ENCODE measurements at regions not wholly inside any gene's neighbourhood (a gene's known extent, or its start where the extent isn't known, plus 50 kb on each side); places are given as distances from the start of the nearest gene placed in this dataset.

DNA sequence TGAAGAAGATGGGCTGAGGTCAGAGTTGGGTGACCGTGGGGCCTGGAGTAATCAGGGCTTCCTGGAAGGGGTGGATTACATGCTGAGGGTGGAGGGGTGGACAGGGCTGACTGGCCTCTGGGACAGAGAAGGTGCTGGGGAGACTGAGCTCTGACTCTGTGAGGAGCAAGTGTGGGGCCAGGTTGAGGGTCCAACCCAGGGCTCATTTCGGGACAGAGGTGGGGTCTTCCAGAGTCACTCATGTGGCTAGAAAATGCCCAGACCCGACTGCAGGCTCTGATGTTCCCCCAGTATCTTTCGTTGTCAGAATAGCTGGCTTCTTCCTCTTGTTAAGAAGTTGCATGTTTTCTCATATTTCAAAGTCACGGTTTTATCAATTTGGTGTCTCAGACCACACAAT, 311.8 kb downstream of the PTPRU start:
- TF ChIP-seq MXI1 (conservative IDR thresholded peaks at IDR 0.05; ENCODE audit: poor library complexity, severe bottlenecking) (no peak), EP300 (conservative IDR thresholded peaks at IDR 0.05; ENCODE audit: poor library complexity, severe bottlenecking) (no peak), CTCF (IDR thresholded peaks at IDR 0.05; ENCODE audit: poor library complexity, severe bottlenecking) (no peak), POLR2AphosphoS5 (IDR thresholded peaks at IDR 0.05) (no peak), EZH2 (IDR thresholded peaks at IDR 0.05; ENCODE audit: borderline replicate concordance, insufficient read depth, low read length, poor library complexity, severe bottlenecking) (no peak), SMC3 (conservative IDR thresholded peaks at IDR 0.05; ENCODE audit: poor library complexity) (no peak), RAD21 (conservative IDR thresholded peaks at IDR 0.05) (no peak), TAF1 (IDR thresholded peaks at IDR 0.05; ENCODE audit: low read depth) (no peak)
- TF ChIP-seq, protein P1, sequence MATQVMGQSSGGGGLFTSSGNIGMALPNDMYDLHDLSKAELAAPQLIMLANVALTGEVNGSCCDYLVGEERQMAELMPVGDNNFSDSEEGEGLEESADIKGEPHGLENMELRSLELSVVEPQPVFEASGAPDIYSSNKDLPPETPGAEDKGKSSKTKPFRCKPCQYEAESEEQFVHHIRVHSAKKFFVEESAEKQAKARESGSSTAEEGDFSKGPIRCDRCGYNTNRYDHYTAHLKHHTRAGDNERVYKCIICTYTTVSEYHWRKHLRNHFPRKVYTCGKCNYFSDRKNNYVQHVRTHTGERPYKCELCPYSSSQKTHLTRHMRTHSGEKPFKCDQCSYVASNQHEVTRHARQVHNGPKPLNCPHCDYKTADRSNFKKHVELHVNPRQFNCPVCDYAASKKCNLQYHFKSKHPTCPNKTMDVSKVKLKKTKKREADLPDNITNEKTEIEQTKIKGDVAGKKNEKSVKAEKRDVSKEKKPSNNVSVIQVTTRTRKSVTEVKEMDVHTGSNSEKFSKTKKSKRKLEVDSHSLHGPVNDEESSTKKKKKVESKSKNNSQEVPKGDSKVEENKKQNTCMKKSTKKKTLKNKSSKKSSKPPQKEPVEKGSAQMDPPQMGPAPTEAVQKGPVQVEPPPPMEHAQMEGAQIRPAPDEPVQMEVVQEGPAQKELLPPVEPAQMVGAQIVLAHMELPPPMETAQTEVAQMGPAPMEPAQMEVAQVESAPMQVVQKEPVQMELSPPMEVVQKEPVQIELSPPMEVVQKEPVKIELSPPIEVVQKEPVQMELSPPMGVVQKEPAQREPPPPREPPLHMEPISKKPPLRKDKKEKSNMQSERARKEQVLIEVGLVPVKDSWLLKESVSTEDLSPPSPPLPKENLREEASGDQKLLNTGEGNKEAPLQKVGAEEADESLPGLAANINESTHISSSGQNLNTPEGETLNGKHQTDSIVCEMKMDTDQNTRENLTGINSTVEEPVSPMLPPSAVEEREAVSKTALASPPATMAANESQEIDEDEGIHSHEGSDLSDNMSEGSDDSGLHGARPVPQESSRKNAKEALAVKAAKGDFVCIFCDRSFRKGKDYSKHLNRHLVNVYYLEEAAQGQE (IDR thresholded peaks at IDR 0.05; ENCODE audit: borderline replicate concordance), result no peak
- no peaks in the 10 kb centered on the region for H3K36me3 ChIP-seq (ENCODE audit: insufficient read depth, low read length)
- no peaks in the 10 kb centered on the region for H3K9me2 ChIP-seq (ENCODE audit: insufficient read depth, low read length)

GRCh38 chr1:29547300-29547699, 311.0 kb downstream of the PTPRU start:
- H3F3A ChIP-seq (ENCODE audit: insufficient read depth, low read length, poor library complexity, severe bottlenecking), result no peaks in the 10 kb centered on the region
- no peaks in the 10 kb centered on the region for H3K27me3 ChIP-seq (ENCODE audit: insufficient read depth, low read depth, low read length)
- no peaks in the 10 kb centered on the region for H3K9me2 ChIP-seq (ENCODE audit: insufficient read depth, low read length)
- H3K4me3 ChIP-seq (ENCODE audit: low read length), result no peak overlapping the region
- no peaks in the 10 kb centered on the region for H3K36me3 ChIP-seq (ENCODE audit: insufficient read depth, low read length)
- H3K27ac ChIP-seq (ENCODE audit: low read length), result no peak overlapping the region
- no peak overlapping the region for H3K4me2 ChIP-seq (ENCODE audit: low read length)
- TF ChIP-seq MXI1 (conservative IDR thresholded peaks at IDR 0.05; ENCODE audit: poor library complexity, severe bottlenecking) (no peak), EP300 (conservative IDR thresholded peaks at IDR 0.05; ENCODE audit: poor library complexity, severe bottlenecking) (no peak), SMC3 (conservative IDR thresholded peaks at IDR 0.05; ENCODE audit: poor library complexity) (no peak), POLR2AphosphoS5 (IDR thresholded peaks at IDR 0.05) (no peak), CTCF (IDR thresholded peaks at IDR 0.05; ENCODE audit: poor library complexity, severe bottlenecking) (no peak), TAF1 (IDR thresholded peaks at IDR 0.05; ENCODE audit: low read depth) (no peak), EZH2 (IDR thresholded peaks at IDR 0.05; ENCODE audit: borderline replicate concordance, insufficient read depth, low read length, poor library complexity, severe bottlenecking) (no peak), RAD21 (conservative IDR thresholded peaks at IDR 0.05) (no peak)
- TF ChIP-seq, protein P1 (IDR thresholded peaks at IDR 0.05; ENCODE audit: borderline replicate concordance), result no peak
- no peaks in the 10 kb centered on the region for H3K9me3 ChIP-seq (ENCODE audit: low read length)
- no peak overlapping the region for H2AFZ ChIP-seq (ENCODE audit: low read depth, low read length)
- H4K20me1 ChIP-seq (ENCODE audit: insufficient read depth), result no peaks in the 10 kb centered on the region
- no peak overlapping the region for H3K9ac ChIP-seq (ENCODE audit: low read length)
- H3K79me2 ChIP-seq (replicated peaks; ENCODE audit: insufficient read depth, low read length), result no peaks in the 10 kb centered on the region

More for the DNA sequence above, 311.8 kb downstream of the PTPRU start:
- Histone ChIP-seq H3K4me2 (ENCODE audit: low read length) (no peak overlapping the region), H3K4me3 (ENCODE audit: low read length) (no peak overlapping the region), H3K27me3 (ENCODE audit: insufficient read depth, low read depth, low read length) (no peaks in the 10 kb centered on the region), H4K20me1 (ENCODE audit: insufficient read depth) (no peaks in the 10 kb centered on the region), H3K27ac (ENCODE audit: low read length) (no peak overlapping the region), H3K9me3 (ENCODE audit: low read length) (no peaks in the 10 kb centered on the region), H2AFZ (ENCODE audit: low read depth, low read length) (no peak overlapping the region), H3K9ac (ENCODE audit: low read length) (no peak overlapping the region), H3K79me2 (replicated peaks; ENCODE audit: insufficient read depth, low read length) (no peaks in the 10 kb centered on the region), H3F3A (ENCODE audit: insufficient read depth, low read length, poor library complexity, severe bottlenecking) (no peaks in the 10 kb centered on the region)

Data from neural cell (in vitro differentiated cells).